Thyroid gland (tissue), 4 donors: ENCODE measurements at regions not wholly inside any gene's neighbourhood (a gene's known extent, or its start where the extent isn't known, plus 50 kb on each side); places are given as distances from the start of the nearest gene placed in this dataset.

Source experiments
- POLR2A ChIP-seq, 2 donors: fragments of 450-650 bp; IDR thresholded peaks; one replicate each; pipeline ENCODE4 v1.6.1; 2017; ENCODE audit warnings: antibody characterized with exemption in 2 of 2, mild to moderate bottlenecking in 2 of 2, moderate library complexity in 1 of 2
- TF ChIP-seq, protein P1 (sequence below), 6 experiments: fragments of 200-600 bp in 3 of 6; fragments of 450-650 bp in 3 of 6; sonication (generic) in 3 of 6; IDR thresholded peaks; one replicate each; pipeline ENCODE4 v1.5.1; 2016 to 2019; ENCODE audit warnings: antibody characterized with exemption in 6 of 6, mild to moderate bottlenecking in 2 of 6, inconsistent platforms in 1 of 6, moderate library complexity in 1 of 6

DNA sequence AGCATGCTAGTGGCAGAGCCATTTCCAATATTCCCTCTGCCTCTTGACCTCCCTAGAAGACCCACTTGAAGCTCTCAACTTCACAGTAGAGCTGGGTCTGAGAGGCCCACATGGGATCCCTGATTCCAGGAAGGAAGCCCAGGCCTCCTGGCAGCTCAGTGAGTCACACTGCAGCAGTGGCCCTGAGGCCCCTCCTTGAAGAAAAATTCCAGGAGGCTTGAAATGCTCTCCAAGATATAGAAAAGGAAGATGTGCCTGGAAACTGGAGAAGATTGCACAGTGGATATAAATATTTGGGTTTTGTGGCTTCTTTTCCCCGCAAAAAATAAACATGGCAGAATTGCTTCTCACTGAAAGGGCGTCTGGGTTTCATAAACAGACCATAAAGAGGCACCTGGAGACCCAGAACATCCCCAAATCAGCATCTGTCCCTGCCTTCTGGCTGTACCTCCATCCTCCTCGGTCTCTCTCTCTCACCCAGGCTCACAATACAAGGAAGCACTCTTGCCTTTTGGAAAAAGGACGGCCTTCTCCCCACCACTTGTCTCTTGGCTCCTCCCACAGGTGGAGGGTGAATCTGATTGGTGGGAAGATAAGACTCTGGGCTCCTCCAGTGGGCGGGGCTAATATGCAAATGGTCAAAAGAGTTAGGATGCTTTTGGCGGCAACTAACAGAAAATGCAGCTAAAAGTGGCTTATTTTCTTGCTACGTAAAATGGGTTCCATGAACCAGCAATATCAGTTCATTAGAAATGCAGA lies 200.0 kb upstream of the SULF2 start:
- no peak for TF ChIP-seq POLR2A (IDR thresholded peaks at IDR 0.05)
- TF ChIP-seq, protein P1, sequence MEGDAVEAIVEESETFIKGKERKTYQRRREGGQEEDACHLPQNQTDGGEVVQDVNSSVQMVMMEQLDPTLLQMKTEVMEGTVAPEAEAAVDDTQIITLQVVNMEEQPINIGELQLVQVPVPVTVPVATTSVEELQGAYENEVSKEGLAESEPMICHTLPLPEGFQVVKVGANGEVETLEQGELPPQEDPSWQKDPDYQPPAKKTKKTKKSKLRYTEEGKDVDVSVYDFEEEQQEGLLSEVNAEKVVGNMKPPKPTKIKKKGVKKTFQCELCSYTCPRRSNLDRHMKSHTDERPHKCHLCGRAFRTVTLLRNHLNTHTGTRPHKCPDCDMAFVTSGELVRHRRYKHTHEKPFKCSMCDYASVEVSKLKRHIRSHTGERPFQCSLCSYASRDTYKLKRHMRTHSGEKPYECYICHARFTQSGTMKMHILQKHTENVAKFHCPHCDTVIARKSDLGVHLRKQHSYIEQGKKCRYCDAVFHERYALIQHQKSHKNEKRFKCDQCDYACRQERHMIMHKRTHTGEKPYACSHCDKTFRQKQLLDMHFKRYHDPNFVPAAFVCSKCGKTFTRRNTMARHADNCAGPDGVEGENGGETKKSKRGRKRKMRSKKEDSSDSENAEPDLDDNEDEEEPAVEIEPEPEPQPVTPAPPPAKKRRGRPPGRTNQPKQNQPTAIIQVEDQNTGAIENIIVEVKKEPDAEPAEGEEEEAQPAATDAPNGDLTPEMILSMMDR (IDR thresholded peaks at IDR 0.05) = no peak
